Sigmoid colon (tissue), 6 donors: ENCODE measurements at regions not wholly inside any gene's neighbourhood (a gene's known extent, or its start where the extent isn't known, plus 50 kb on each side); places are given as distances from the start of the nearest gene placed in this dataset.

Experiments used
- DNase-seq: peaks from one replicate; pipeline ENCODE4 v3.0.0-alpha.2; 2019
- H3K27ac ChIP-seq, 4 donors: fragments of 200-600 bp; sonication (generic); one replicate each; pipeline ENCODE4 v1.5.1; 2016 to 2019; ENCODE audit warnings: mild to moderate bottlenecking in 1 of 4
- H3K27me3 ChIP-seq, 3 donors: fragments of 200-600 bp; sonication (generic); one replicate each; pipeline ENCODE4 v1.5.1; 2019; ENCODE audit warnings: mild to moderate bottlenecking in 1 of 3
- H3K36me3 ChIP-seq, 4 donors: fragments of 200-600 bp; sonication (generic); one replicate each; pipeline ENCODE4 v1.5.1; 2016 to 2019
- H3K4me1 ChIP-seq, 4 donors: fragments of 200-600 bp; sonication (generic); one replicate each; pipeline ENCODE4 v1.5.1; 2017 to 2019
- H3K4me3 ChIP-seq, 4 donors: fragments of 200-600 bp; sonication (generic); one replicate each; pipeline ENCODE4 v1.5.1; 2017 to 2019; ENCODE audit warnings: mild to moderate bottlenecking in 2 of 4, moderate library complexity in 1 of 4
- H3K9me3 ChIP-seq, 4 donors: fragments of 200-600 bp in 3 of 4; sonication (generic) in 3 of 4; one replicate each; pipeline versions ENCODE4 v1.5.1 to v1.6.1; 2013 to 2019
- CTCF ChIP-seq, 4 experiments: fragments of 450-650 bp in 3 of 4; fragments of 200-600 bp in 1 of 4; IDR thresholded peaks; one replicate each; pipeline ENCODE4 v1.5.1; 2016 to 2019; ENCODE audit warnings: antibody characterized with exemption in 4 of 4, mild to moderate bottlenecking in 3 of 4, moderate library complexity in 2 of 4
- EP300 ChIP-seq, 4 donors: sonication (generic); formaldehyde crosslinking; IDR thresholded peaks; one replicate each; pipeline ENCODE4 v1.6.1; 2017; ENCODE audit warnings: antibody characterized with exemption in 4 of 4
- POLR2A ChIP-seq, 2 donors: fragments of 450-650 bp; IDR thresholded peaks; one replicate each; pipeline ENCODE4 v1.6.1; 2016; ENCODE audit warnings: antibody characterized with exemption in 2 of 2, mild to moderate bottlenecking in 2 of 2, moderate library complexity in 2 of 2
- POLR2AphosphoS5 ChIP-seq, 4 donors: sonication (generic); formaldehyde crosslinking; IDR thresholded peaks; one replicate each; pipeline ENCODE4 v1.6.1; 2017; ENCODE audit warnings: antibody characterized with exemption in 4 of 4
- WGBS, 2 donors: extraction: QIAGEN DNeasy Blood & Tissue Kit; methylation state at CpG; one replicate each; pipeline ENCODE4 v1.1.7; 2013; 5-methylcytosine and 5-hydroxymethylcytosine counted together
- intact Hi-C: fragments of 100-400 bp; cut with DNase I; formaldehyde crosslinking; loops from one replicate; pipeline ENCODE4 v1.15.1; 2023
- donor health status: healthy with polysubstance abuse.
- donor health status: healthy.

- no peak overlapping the region for H3K4me3 ChIP-seq
- peaks cover 0 to 14% (median 3%) of the 10 kb centered on the region in 4 donors for H3K9me3 ChIP-seq
- no peaks in the 10 kb centered on the region for H3K4me1 ChIP-seq
- no peaks in the 10 kb centered on the region for H3K36me3 ChIP-seq
- no peak for TF ChIP-seq EP300 (IDR thresholded peaks at IDR 0.05)
- TF ChIP-seq POLR2A (IDR thresholded peaks at IDR 0.05), result no peak
- no peak for TF ChIP-seq POLR2AphosphoS5 (IDR thresholded peaks at IDR 0.05)
- TF ChIP-seq CTCF (IDR thresholded peaks at IDR 0.05), result no peak
- intact Hi-C loops, result no loop called here
- no peak for DNase-seq
- H3K27ac ChIP-seq, result no peak overlapping the region
- no peaks in the 10 kb centered on the region for H3K27me3 ChIP-seq
- 93 to 94% methylated on average over 4 of the region's 4 CpGs for WGBS, 2 donors
Observed at GRCh38 chr2:118520246-118520645, 327.2 kb downstream of the EN1 start.

DNA sequence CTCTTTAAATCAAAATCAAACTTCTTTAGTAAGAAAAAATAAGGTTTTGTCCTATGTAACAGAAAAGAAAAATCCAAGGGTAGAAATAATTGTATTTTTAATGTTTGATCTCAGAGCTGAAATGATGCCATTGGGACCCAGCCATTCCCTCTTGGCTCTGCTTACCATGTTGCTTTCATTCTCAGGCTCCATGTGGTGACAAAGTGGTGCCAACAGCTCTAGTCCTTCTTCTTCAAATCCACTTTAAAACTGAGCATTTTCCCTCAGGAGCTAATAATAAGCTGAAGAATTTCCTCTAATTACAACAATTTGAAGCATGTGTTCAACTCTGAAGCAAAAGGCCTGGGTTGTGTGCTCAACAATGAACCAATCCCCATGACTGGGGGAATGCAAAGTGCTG, 327.9 kb downstream of the EN1 start:
- H3K36me3 ChIP-seq, result no peaks in the 10 kb centered on the region
- H3K4me3 ChIP-seq, result no peak overlapping the region
- H3K4me1 ChIP-seq, result no peaks in the 10 kb centered on the region
- no peaks in the 10 kb centered on the region for H3K27me3 ChIP-seq
- TF ChIP-seq EP300 (IDR thresholded peaks at IDR 0.05), result no peak
- TF ChIP-seq POLR2AphosphoS5 (IDR thresholded peaks at IDR 0.05), result no peak
- TF ChIP-seq POLR2A (IDR thresholded peaks at IDR 0.05), result no peak
- no peak for TF ChIP-seq CTCF (IDR thresholded peaks at IDR 0.05)
- intact Hi-C loops, result no loop called here
- DNase-seq, result no peak
- peaks cover 0 to 14% (median 3%) of the 10 kb centered on the region in 4 donors for H3K9me3 ChIP-seq
- no peak overlapping the region for H3K27ac ChIP-seq

DNA sequence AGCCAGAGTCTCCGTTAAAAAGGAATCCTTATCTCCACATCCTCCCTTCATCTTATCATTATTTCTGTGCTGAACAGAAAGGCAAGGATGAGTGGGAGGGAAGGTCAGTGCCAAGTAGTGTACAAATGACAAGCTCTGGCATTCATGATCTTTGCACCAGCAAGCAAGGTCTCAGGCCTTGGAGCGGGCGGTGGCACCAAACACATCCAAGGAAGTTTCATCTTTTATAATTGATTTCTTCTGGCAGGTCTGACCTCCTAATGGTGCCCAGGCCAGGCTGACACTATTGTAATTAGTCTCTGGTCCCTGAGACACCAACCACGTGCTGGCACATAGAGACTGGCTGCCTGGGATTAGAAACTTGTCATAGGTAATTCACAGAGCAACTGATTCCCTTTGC, 336.6 kb downstream of the EN1 start:
- H3K9me3 ChIP-seq, result no peaks in the 10 kb centered on the region
- H3K27ac ChIP-seq, result no peak overlapping the region
- intact Hi-C loops, result no loop called here
- no peak for DNase-seq
- whole genome bisulfite sequencing, 2 donors, result 81% methylated on average over 4 of the region's 4 CpGs
- H3K27me3 ChIP-seq, result no peaks in the 10 kb centered on the region
- no peaks in the 10 kb centered on the region for H3K36me3 ChIP-seq
- TF ChIP-seq EP300 (IDR thresholded peaks at IDR 0.05) (no peak), CTCF (IDR thresholded peaks at IDR 0.05) (no peak), POLR2A (IDR thresholded peaks at IDR 0.05) (no peak)
- H3K4me3 ChIP-seq, result no peak overlapping the region
- H3K4me1 ChIP-seq, result no peaks in the 10 kb centered on the region

DNA sequence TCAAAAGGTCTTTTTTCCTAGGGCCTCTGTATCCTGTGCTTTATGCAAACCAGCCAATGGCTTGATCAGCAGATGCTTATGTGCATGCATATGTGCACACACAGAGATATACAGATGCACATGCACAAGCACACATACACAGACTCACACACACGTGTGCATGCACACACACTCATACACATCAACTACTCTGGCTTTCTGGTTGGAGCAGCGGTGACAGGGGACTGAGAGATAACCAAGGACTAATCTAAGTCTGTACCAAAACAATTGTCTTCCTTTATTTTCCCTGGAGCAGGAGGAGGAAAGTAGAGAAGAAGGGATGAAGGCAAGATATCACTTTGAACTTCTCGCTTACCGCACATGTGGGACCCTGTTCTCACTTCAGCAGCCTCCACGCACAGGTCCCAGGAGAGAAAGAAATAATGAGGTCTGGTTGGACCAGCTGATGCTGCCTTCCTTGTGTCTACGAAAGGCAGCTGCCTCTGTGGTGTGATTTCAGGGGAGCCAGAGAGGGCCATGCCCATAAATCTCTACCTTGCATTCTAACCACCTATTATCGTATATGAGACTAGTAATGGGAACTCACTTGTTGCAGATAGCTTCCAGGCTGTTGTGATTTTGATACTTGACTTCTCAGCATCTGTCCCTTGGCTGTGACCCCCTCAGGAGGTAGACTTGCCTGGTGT, 338.0 kb downstream of the EN1 start:
- 89 to 90% methylated on average over 7 of the region's 7 CpGs for WGBS, 2 donors
- no peak overlapping the region for H3K27ac ChIP-seq
- H3K36me3 ChIP-seq, result no peaks in the 10 kb centered on the region
- no peaks in the 10 kb centered on the region for H3K27me3 ChIP-seq
- intact Hi-C loops, result no loop called here
- no peak overlapping the region for H3K4me3 ChIP-seq
- TF ChIP-seq POLR2A (IDR thresholded peaks at IDR 0.05) (no peak), CTCF (IDR thresholded peaks at IDR 0.05) (no peak), EP300 (IDR thresholded peaks at IDR 0.05) (no peak), POLR2AphosphoS5 (IDR thresholded peaks at IDR 0.05) (no peak)
- no peaks in the 10 kb centered on the region for H3K9me3 ChIP-seq
- DNase-seq, result no peak
- no peaks in the 10 kb centered on the region for H3K4me1 ChIP-seq

- Histone ChIP-seq H3K36me3 (no peaks in the 10 kb centered on the region), H3K27me3 (no peaks in the 10 kb centered on the region), H3K4me3 (no peak overlapping the region), H3K4me1 (no peaks in the 10 kb centered on the region), H3K27ac (no peak overlapping the region), H3K9me3 (no peaks in the 10 kb centered on the region)
- DNase-seq, result no peak
- intact Hi-C loops, result no loop called here
- TF ChIP-seq EP300 (IDR thresholded peaks at IDR 0.05) (no peak), CTCF (IDR thresholded peaks at IDR 0.05) (no peak)
Observed at GRCh38 chr2:118508282-118508681, 339.2 kb downstream of the EN1 start.
